Testis (tissue), 2 donors: ENCODE measurements at regions not wholly inside any gene's neighbourhood (a gene's known extent, or its start where the extent isn't known, plus 50 kb on each side); places are given as distances from the start of the nearest gene placed in this dataset.

ENCODE experiments used
- DNase-seq: peaks from one replicate; pipeline ENCODE4 v3.0.0-alpha.2; 2019
- H3K27ac ChIP-seq, 2 donors: fragments of 200-600 bp; sonication (generic); one replicate each; pipeline ENCODE4 v1.5.1; 2019
- H3K27me3 ChIP-seq: fragments of 200-600 bp; sonication (generic); one replicate; pipeline ENCODE4 v1.5.1; 2019
- H3K36me3 ChIP-seq: fragments of 200-600 bp; sonication (generic); one replicate; pipeline ENCODE4 v1.5.1; 2017; ENCODE audit warnings: low read depth; ENCODE audit errors: missing control alignments
- H3K4me1 ChIP-seq: fragments of 200-600 bp; sonication (generic); one replicate; pipeline ENCODE4 v1.5.1; 2019
- H3K4me3 ChIP-seq, 2 donors: fragments of 200-600 bp; sonication (generic); one replicate each; pipeline ENCODE4 v1.5.1; 2017 to 2019
- H3K9me3 ChIP-seq: fragments of 200-600 bp; sonication (generic); one replicate; pipeline ENCODE4 v1.5.1; 2017
- CTCF ChIP-seq, 3 experiments: fragments of 450-650 bp in 2 of 3; fragments of 200-600 bp in 1 of 3; sonication (generic) in 1 of 3; IDR thresholded peaks; one replicate each; pipeline ENCODE4 v1.5.1; 2016 to 2019; ENCODE audit warnings: antibody characterized with exemption in 3 of 3, mild to moderate bottlenecking in 2 of 3, moderate library complexity in 1 of 3
- POLR2A ChIP-seq: fragments of 450-650 bp; IDR thresholded peaks from one replicate; pipeline ENCODE4 v1.6.1; 2017; ENCODE audit warnings: antibody characterized with exemption, mild to moderate bottlenecking, moderate library complexity
- WGBS, 2 donors: methylation state at CpG; one replicate each; pipeline ENCODE4 v1.1.5; 2018; 5-methylcytosine and 5-hydroxymethylcytosine counted together
- intact Hi-C: fragments of 100-400 bp; cut with DNase I; formaldehyde crosslinking; loops from one replicate; pipeline ENCODE4 v1.15.1; 2023; ENCODE audit warnings: low total_unique reads

DNA sequence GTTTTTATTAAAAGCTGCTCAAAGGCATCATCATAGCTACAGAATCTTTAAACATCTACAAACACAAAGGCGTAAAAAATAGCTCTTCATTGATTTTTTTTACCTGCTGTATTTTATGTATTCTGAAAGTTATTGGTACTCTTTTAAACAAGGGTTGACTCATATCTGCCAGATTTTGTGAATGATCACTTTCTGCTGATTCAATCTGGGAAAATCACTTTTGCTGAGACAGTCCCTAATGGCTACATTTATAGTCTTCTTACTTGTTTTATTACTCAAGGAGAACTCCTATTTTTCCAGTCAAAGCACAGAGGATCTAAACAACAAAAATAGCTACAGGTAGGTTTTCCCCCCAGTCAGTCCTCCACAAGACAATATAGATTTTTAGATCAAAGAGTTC, 739.0 kb downstream of the CBLN4 start:
- DNase-seq: no peak
- WGBS, 2 donors: 92 to 94% methylated on average over 1 of the region's 1 CpG

DNA sequence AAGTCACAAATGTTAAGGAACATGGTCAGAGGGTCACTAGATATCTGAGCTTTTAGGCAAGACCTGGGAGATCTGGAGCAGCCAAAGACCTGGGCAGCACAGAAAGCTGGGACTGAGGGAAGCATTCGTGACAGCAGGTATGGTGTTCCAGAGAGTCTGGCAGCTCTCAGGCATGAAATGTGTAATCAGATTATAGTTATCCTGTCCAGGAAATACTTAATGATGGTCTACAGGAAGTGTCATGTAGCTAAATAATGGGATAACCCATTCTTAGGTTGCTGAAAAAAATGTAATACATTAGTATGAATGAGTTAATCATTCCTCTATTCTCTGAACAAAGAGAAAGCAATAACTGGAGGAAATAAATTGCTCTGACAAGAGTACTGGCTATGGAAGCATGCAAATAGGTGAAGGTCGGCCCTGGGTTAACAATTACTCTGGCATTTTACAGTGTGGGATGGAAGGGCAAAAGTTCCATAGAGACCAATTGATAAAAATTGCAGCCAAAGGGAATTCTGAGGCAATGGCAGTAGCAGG, 740.5 kb downstream of the CBLN4 start:
- no peaks in the 10 kb centered on the region for H3K27me3 ChIP-seq
- H3K27ac ChIP-seq: no peak overlapping the region
- H3K4me3 ChIP-seq: no peak overlapping the region
- TF ChIP-seq POLR2A: no peak
- no peak for TF ChIP-seq CTCF (IDR thresholded peaks at IDR 0.05)
- 89 to 94% methylated on average over 2 of the region's 2 CpGs for WGBS, 2 donors
- no peaks in the 10 kb centered on the region for H3K9me3 ChIP-seq
- no peaks in the 10 kb centered on the region for H3K4me1 ChIP-seq
- no peaks in the 10 kb centered on the region for H3K36me3 ChIP-seq
- intact Hi-C loops: no loop called here
- DNase-seq: no peak

More for the DNA sequence above, 739.0 kb downstream of the CBLN4 start:
- H3K4me3 ChIP-seq: no peak overlapping the region
- no peak for TF ChIP-seq POLR2A
- no peak for TF ChIP-seq CTCF (IDR thresholded peaks at IDR 0.05)
- no peaks in the 10 kb centered on the region for H3K27me3 ChIP-seq
- H3K27ac ChIP-seq: no peak overlapping the region
- H3K9me3 ChIP-seq: no peaks in the 10 kb centered on the region
- intact Hi-C loops: no loop called here
- no peaks in the 10 kb centered on the region for H3K36me3 ChIP-seq
- H3K4me1 ChIP-seq: no peaks in the 10 kb centered on the region

DNA sequence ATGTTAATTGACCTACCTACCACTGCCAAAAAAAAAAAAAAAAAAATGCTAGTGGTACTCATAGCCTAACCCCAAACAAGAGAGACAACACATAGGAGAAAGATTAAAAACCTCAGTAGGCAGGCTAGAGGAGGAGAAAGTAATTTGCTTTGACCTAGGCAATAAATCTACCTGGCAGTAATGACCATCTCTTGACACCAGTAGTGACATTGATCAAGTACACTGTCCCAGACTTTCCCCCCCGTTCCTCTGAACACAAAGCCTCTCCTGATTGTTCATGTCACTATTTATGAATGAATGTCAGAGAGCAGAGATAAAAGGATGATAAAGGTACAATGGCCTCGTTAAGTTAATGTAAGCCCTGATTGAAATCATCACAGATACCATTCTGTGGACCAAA, 746.8 kb downstream of the CBLN4 start:
- intact Hi-C loops: no loop called here
- TF ChIP-seq CTCF (IDR thresholded peaks at IDR 0.05) (no peak), POLR2A (no peak)
- Histone ChIP-seq H3K9me3 (no peaks in the 10 kb centered on the region), H3K27me3 (no peaks in the 10 kb centered on the region), H3K4me1 (peaks cover 8% of the 10 kb centered on the region), H3K4me3 (no peak overlapping the region), H3K36me3 (no peaks in the 10 kb centered on the region), H3K27ac (no peak overlapping the region)
- no peak for DNase-seq
- 50 to 58% methylated on average over 2 of the region's 2 CpGs for WGBS, 2 donors

- WGBS, 2 donors: 67 to 91% methylated on average over 2 to 6 of the region's 6 CpGs
- Histone ChIP-seq H3K36me3 (no peaks in the 10 kb centered on the region), H3K4me3 (no peak overlapping the region), H3K4me1 (peaks cover 20% of the 10 kb centered on the region), H3K27me3 (no peaks in the 10 kb centered on the region), H3K9me3 (no peaks in the 10 kb centered on the region), H3K27ac (no peak overlapping the region)
- no peak for DNase-seq
- TF ChIP-seq POLR2A (no peak), CTCF (IDR thresholded peaks at IDR 0.05) (no peak)
- intact Hi-C loops: no loop called here
Measured at GRCh38 chr20:55255016-55255415, 750.3 kb downstream of the CBLN4 start.

DNA sequence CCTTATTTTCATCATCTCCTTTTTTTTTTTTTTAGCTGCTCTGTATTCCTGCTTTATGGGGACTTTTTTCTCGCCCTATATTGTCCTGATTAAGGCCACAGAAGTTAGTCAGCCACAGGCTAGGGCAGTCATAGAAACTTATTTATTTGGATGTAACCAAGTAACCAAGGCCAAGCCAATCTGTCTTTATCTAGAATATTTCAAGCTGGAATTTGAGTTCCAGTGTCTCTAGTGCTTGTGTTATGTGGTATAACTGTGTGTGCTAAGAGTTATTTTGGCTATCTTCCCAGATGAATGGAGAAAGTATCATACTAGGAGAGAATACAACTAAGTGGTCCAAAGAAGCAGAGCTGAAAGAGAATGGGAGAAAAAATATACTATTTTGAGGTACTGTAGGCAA, 751.5 kb downstream of the CBLN4 start:
- intact Hi-C loops: no loop called here
- WGBS, 2 donors: 22 to 44% methylated on average over 1 of the region's 1 CpG
- DNase-seq: no peak
- Histone ChIP-seq H3K4me1 (peaks cover 20% of the 10 kb centered on the region), H3K36me3 (no peaks in the 10 kb centered on the region), H3K4me3 (no peak overlapping the region), H3K9me3 (no peaks in the 10 kb centered on the region), H3K27me3 (no peaks in the 10 kb centered on the region), H3K27ac (no peak overlapping the region)
- TF ChIP-seq CTCF (IDR thresholded peaks at IDR 0.05) (no peak), POLR2A (no peak)
